Thoracic aorta (tissue), 2 donors: ENCODE measurements at regions not wholly inside any gene's neighbourhood (a gene's known extent, or its start where the extent isn't known, plus 50 kb on each side); places are given as distances from the start of the nearest gene placed in this dataset.

Experiments used
- ATAC-seq: fragments of 150-250 bp; one replicate; pipeline ENCODE4 v1.8.0; 2017; ENCODE audit warnings: low read depth; ENCODE audit not compliant: insufficient number of reproducible peaks, low FRiP score
- DNase-seq: peaks from one replicate; pipeline ENCODE4 v3.0.0-alpha.2; 2020; ENCODE audit warnings: low spot score
- H3K27ac ChIP-seq, 2 donors: fragments of 200-600 bp; sonication (generic); 1 replicate in 1 of 2; 2 replicates in 1 of 2; pipeline ENCODE4 v1.5.1; 2016; ENCODE audit warnings: mild to moderate bottlenecking in 2 of 2, moderate library complexity in 2 of 2
- H3K27me3 ChIP-seq: fragments of 200-600 bp; sonication (generic); replicated peaks from 2 replicates; pipeline ENCODE4 v1.6.0; 2016; ENCODE audit warnings: mild to moderate bottlenecking; ENCODE audit not compliant: insufficient read depth
- H3K36me3 ChIP-seq: fragments of 200-600 bp; sonication (generic); one replicate; pipeline ENCODE4 v1.5.1; 2016
- H3K4me1 ChIP-seq, 2 donors: fragments of 200-600 bp; sonication (generic); 1 replicate in 1 of 2; 2 replicates in 1 of 2; pipeline versions ENCODE4 v1.5.1 to v1.6.0; 2016; ENCODE audit warnings: low read depth in 2 of 2, mild to moderate bottlenecking in 1 of 2; ENCODE audit not compliant: control insufficient read depth in 1 of 2
- H3K4me3 ChIP-seq: fragments of 200-600 bp; sonication (generic); 2 replicates; pipeline ENCODE4 v1.5.1; 2016; ENCODE audit warnings: mild to moderate bottlenecking
- H3K9me3 ChIP-seq: fragments of 200-600 bp; sonication (generic); 2 replicates; pipeline ENCODE4 v1.5.1; 2016
- CTCF ChIP-seq: fragments of 200-600 bp; sonication (generic); IDR thresholded peaks from one replicate; pipeline ENCODE4 v1.5.1; 2019; ENCODE audit warnings: antibody characterized with exemption

GRCh38 chr3:101084404-101084803 lies 91.2 kb upstream of the ABI3BP start:
- DNase-seq, result no peak
- H3K27ac ChIP-seq, result no peak overlapping the region
- H3K4me3 ChIP-seq, result no peak overlapping the region
- H3K27me3 ChIP-seq, result no peaks in the 10 kb centered on the region
- H3K36me3 ChIP-seq, result no peaks in the 10 kb centered on the region
- ATAC-seq, result no peak
- peaks cover 6 to 16% of the 10 kb centered on the region in 2 donors for H3K4me1 ChIP-seq
- no peak for TF ChIP-seq CTCF
- no peaks in the 10 kb centered on the region for H3K9me3 ChIP-seq

- Histone ChIP-seq H3K27me3 (no peaks in the 10 kb centered on the region), H3K4me1 (peaks cover 6 to 16% of the 10 kb centered on the region in 2 donors), H3K36me3 (no peaks in the 10 kb centered on the region), H3K4me3 (no peak overlapping the region), H3K9me3 (no peaks in the 10 kb centered on the region), H3K27ac (no peak overlapping the region)
- ATAC-seq (no peak), DNase-seq (no peak)
- TF ChIP-seq CTCF, result no peak
Measured at GRCh38 chr3:101081999-101082398, 88.8 kb upstream of the ABI3BP start.

DNA sequence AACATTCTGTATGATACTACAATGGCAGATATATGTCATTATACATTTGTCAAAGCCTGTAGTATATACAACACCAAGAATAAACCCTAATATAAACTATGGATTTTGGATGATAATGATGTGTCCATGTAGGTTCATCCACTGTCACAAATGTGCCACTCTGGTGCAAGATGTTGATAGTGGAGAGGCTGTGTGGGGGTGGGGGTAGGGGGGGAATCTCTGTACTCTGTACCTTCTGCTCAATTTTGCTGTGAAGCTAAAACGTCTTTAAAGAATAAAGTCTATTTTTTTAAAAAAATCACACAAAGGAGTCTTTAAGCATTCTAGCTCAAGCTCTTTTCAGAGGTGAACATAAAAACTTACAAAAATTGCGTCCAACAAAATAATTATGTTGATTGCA lies 88.2 kb upstream of the ABI3BP start:
- Histone ChIP-seq H3K4me3 (no peak overlapping the region), H3K9me3 (no peaks in the 10 kb centered on the region), H3K36me3 (no peaks in the 10 kb centered on the region), H3K27me3 (no peaks in the 10 kb centered on the region), H3K4me1 (peaks cover 6 to 16% of the 10 kb centered on the region in 2 donors), H3K27ac (no peak overlapping the region)
- TF ChIP-seq CTCF, result no peak
- ATAC-seq (no peak), DNase-seq (no peak)

DNA sequence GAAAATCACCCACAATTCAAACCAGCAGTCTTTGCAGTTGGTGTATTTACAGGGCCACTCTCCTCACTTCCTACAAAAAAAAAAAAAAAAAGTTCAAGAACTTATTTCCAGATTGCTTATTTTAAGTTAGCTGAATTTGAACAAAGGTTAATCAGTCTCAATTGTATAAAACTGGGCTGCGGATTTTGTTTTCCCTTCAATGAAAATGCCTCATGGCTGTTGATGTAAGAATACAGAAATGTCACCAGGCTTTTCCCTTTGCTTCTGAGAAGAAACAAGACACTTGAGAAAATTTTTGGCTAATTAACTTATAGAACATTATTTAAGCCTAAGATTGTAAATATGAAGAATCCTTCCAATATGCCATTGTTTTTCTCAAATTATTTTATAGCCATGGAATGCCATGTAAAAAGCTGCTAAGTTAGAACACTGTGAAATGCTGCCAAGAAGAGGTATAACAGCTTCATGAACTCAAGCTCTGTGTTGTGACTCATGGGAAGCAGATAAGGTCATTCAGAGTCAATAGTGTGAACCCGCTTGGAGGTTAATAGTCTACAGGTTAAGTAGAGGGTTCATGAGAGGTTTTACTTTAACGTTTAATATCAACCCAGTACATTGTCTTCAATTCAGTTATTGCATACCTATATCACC lies 84.3 kb upstream of the ABI3BP start:
- H3K9me3 ChIP-seq, result no peaks in the 10 kb centered on the region
- no peak overlapping the region for H3K27ac ChIP-seq
- H3K36me3 ChIP-seq, result no peaks in the 10 kb centered on the region
- ATAC-seq (no peak), DNase-seq (no peak)
- TF ChIP-seq CTCF, result no peak
- H3K4me3 ChIP-seq, result no peak overlapping the region
- H3K27me3 ChIP-seq, result no peaks in the 10 kb centered on the region
- peaks cover 0 to 17% of the 10 kb centered on the region in 2 donors for H3K4me1 ChIP-seq

- no peaks in the 10 kb centered on the region for H3K27me3 ChIP-seq
- ATAC-seq (no peak), DNase-seq (no peak)
- peaks cover 0 to 35% of the 10 kb centered on the region in 2 donors for H3K4me1 ChIP-seq
- H3K4me3 ChIP-seq, result no peak overlapping the region
- H3K9me3 ChIP-seq, result no peaks in the 10 kb centered on the region
- no peak overlapping the region for H3K27ac ChIP-seq
- no peaks in the 10 kb centered on the region for H3K36me3 ChIP-seq
- no peak for TF ChIP-seq CTCF
Measured at GRCh38 chr3:101074518-101074917, 81.3 kb upstream of the ABI3BP start.
